Adrenal gland (tissue), 9 donors: ENCODE measurements at regions not wholly inside any gene's neighbourhood (a gene's known extent, or its start where the extent isn't known, plus 50 kb on each side); places are given as distances from the start of the nearest gene placed in this dataset.

Source experiments
- DNase-seq, 7 donors: peaks; one replicate each; pipeline ENCODE4 v3.0.0-alpha.2; 2019 to 2020
- H3K27ac ChIP-seq, 5 donors: fragments of 200-600 bp; sonication (generic) in 4 of 5; 1 replicate in 3 of 5; 2 replicates in 2 of 5; pipeline versions ENCODE4 v1.5.1 to v1.8.0; 2016 to 2020; ENCODE audit warnings: mild to moderate bottlenecking in 1 of 5
- H3K27me3 ChIP-seq: fragments of 200-600 bp; 2 replicates; pipeline ENCODE4 v1.8.0; 2021
- H3K36me3 ChIP-seq, 2 donors: fragments of 200-600 bp; replicated peaks in 1 of 2; 1 replicate in 1 of 2; 2 replicates in 1 of 2; pipeline versions ENCODE4 v1.5.1 to v1.8.0; 2018 to 2022
- H3K4me1 ChIP-seq, 2 donors: fragments of 200-600 bp; replicated peaks in 1 of 2; 1 replicate in 1 of 2; 2 replicates in 1 of 2; pipeline versions ENCODE4 v1.5.1 to v1.8.0; 2018 to 2021
- H3K4me3 ChIP-seq, 4 donors: fragments of 200-600 bp; sonication (generic) in 3 of 4; one replicate each; pipeline ENCODE4 v1.5.1; 2016 to 2018
- H3K9me3 ChIP-seq, 3 donors: fragments of 200-600 bp; sonication (generic) in 1 of 3; replicated peaks in 1 of 3; 1 replicate in 2 of 3; 2 replicates in 1 of 3; pipeline versions ENCODE4 v1.5.1 to v1.8.0; 2016 to 2021
- POLR2A ChIP-seq, 2 donors: fragments of 450-650 bp; IDR thresholded peaks; one replicate each; pipeline ENCODE4 v1.6.1; 2017; ENCODE audit warnings: antibody characterized with exemption in 2 of 2, mild to moderate bottlenecking in 2 of 2, moderate library complexity in 1 of 2
- WGBS, 4 donors: extraction: QIAGEN DNeasy Blood & Tissue Kit in 2 of 4; methylation state at CpG; one replicate each; pipeline versions ENCODE4 v1.1.5 to v1.1.7; 2013 to 2017; 5-methylcytosine and 5-hydroxymethylcytosine counted together
- intact Hi-C, 2 donors: fragments of 100-400 bp; cut with DNase I; formaldehyde crosslinking; loops; one replicate each; pipeline versions ENCODE4 v1.14.1 to v1.15.0; 2022 to 2023
- TF ChIP-seq, protein P1 (sequence below), 6 experiments: fragments of 450-650 bp in 4 of 6; fragments of 200-600 bp in 2 of 6; sonication (generic) in 1 of 6; IDR thresholded peaks; 1 replicate in 5 of 6; 2 replicates in 1 of 6; pipeline versions ENCODE4 v1.5.1 to v1.8.0; 2016 to 2021; ENCODE audit warnings: antibody characterized with exemption in 6 of 6, mild to moderate bottlenecking in 2 of 6, moderate library complexity in 1 of 6
- donor health status: healthy with polysubstance abuse.
- donor health status: Bipolar disorder and iron deficiency.
- donor health status: DM: yes; HTN: yes; CAD: no.
- donor health status: DM: no; HTN: no; CAD: no.
- donor health status: DM: no; HTN: no; CAD: no.

DNA sequence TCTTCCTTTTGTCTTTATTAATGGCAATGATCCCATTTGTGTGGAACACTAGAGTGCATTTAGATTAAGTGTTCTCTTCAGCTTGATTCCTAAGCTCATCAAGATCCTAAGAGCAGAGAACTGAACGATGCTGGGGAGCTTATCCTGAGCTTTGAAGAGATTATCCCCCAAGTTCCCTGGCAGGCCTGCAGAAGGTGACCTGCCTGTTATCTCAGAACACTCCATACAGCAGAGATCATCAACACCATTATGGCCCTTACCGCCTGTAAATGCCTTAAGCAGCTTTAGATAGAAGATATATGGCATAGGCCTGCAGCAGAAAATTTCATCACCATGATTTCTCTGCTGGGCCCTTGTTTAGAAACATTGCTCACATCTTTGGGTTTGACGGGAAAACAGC, 779.9 kb upstream of the MAP3K7 start:
- WGBS, 4 donors: 76 to 87% (median 79%) methylated on average over 3 of the region's 3 CpGs
- Histone ChIP-seq H3K4me1 (no peaks in the 10 kb centered on the region), H3K36me3 (no peaks in the 10 kb centered on the region), H3K4me3 (no peak overlapping the region), H3K9me3 (no peaks in the 10 kb centered on the region), H3K27ac (no peak overlapping the region), H3K27me3 (no peaks in the 10 kb centered on the region)
- intact Hi-C loops: no loop called here
- no peak for TF ChIP-seq POLR2A (IDR thresholded peaks at IDR 0.05)
- TF ChIP-seq, protein P1, sequence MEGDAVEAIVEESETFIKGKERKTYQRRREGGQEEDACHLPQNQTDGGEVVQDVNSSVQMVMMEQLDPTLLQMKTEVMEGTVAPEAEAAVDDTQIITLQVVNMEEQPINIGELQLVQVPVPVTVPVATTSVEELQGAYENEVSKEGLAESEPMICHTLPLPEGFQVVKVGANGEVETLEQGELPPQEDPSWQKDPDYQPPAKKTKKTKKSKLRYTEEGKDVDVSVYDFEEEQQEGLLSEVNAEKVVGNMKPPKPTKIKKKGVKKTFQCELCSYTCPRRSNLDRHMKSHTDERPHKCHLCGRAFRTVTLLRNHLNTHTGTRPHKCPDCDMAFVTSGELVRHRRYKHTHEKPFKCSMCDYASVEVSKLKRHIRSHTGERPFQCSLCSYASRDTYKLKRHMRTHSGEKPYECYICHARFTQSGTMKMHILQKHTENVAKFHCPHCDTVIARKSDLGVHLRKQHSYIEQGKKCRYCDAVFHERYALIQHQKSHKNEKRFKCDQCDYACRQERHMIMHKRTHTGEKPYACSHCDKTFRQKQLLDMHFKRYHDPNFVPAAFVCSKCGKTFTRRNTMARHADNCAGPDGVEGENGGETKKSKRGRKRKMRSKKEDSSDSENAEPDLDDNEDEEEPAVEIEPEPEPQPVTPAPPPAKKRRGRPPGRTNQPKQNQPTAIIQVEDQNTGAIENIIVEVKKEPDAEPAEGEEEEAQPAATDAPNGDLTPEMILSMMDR (IDR thresholded peaks at IDR 0.05): no peak
- no peak for DNase-seq

DNA sequence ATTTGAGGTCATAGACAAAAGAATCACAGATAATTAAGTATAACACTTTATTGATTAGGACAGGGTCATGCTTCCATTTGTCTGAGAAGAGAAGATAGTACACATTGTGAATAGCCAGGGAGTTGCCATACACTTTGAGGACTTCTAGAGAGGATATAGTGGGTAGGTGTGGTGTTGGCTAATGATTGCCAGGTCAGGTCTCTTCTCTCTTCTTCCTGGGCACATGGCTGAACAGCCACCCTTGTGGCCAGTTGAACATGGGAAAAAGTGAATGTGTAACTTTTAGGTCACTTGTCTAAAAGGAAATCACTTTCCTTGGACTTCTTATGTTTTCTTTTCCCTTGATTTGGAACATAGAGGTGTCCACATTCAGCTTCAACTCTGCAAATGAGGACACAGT, 772.1 kb upstream of the MAP3K7 start:
- DNase-seq: no peak
- Histone ChIP-seq H3K4me1 (no peaks in the 10 kb centered on the region), H3K9me3 (no peaks in the 10 kb centered on the region), H3K27me3 (no peaks in the 10 kb centered on the region), H3K36me3 (no peaks in the 10 kb centered on the region), H3K27ac (no peak overlapping the region), H3K4me3 (no peak overlapping the region)
- intact Hi-C loops: no loop called here
- TF ChIP-seq, protein P1 (IDR thresholded peaks at IDR 0.05): no peak
- no peak for TF ChIP-seq POLR2A (IDR thresholded peaks at IDR 0.05)

DNA sequence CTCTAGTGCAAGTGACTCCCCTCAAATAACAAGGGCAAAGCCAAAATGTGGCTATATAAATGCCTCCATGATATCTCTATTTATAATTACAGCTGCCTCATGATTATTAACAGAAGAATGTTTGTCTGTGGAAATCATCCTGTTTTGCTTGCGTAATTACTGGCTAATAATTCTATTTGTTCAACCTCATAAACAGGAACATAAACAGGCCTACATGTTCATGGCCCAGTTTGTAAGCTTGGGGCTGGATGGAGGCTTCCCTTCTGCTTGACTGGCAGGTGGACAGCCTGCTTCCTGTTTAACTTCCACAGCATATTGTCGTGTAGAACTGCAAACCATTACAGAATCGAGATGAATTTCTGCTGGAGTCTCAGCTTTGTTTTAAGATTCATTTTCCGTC, 766.0 kb upstream of the MAP3K7 start:
- H3K4me1 ChIP-seq: no peaks in the 10 kb centered on the region
- H3K4me3 ChIP-seq: no peak overlapping the region
- no peak for TF ChIP-seq POLR2A (IDR thresholded peaks at IDR 0.05)
- TF ChIP-seq, protein P1 (IDR thresholded peaks at IDR 0.05): no peak
- no peaks in the 10 kb centered on the region for H3K9me3 ChIP-seq
- 49 to 66% (median 58%) methylated on average over 4 of the region's 4 CpGs for WGBS, 4 donors
- DNase-seq: no peak
- intact Hi-C loops: no loop called here
- H3K27ac ChIP-seq: no peak overlapping the region
- no peaks in the 10 kb centered on the region for H3K27me3 ChIP-seq
- H3K36me3 ChIP-seq: no peaks in the 10 kb centered on the region

GRCh38 chr6:91352321-91352720, 765.4 kb upstream of the MAP3K7 start:
- Histone ChIP-seq H3K4me3 (no peak overlapping the region), H3K27ac (no peak overlapping the region), H3K4me1 (no peaks in the 10 kb centered on the region), H3K36me3 (no peaks in the 10 kb centered on the region), H3K27me3 (no peaks in the 10 kb centered on the region), H3K9me3 (no peaks in the 10 kb centered on the region)
- TF ChIP-seq POLR2A (IDR thresholded peaks at IDR 0.05): no peak
- TF ChIP-seq, protein P1 (IDR thresholded peaks at IDR 0.05): no peak
- 83 to 91% (median 87%) methylated on average over 3 of the region's 3 CpGs for WGBS, 4 donors
- no peak for DNase-seq
- intact Hi-C loops: no loop called here
